ENCODE measurements at regions not wholly inside any gene's neighbourhood (a gene's known extent, or its start where the extent isn't known, plus 50 kb on each side); places are given as distances from the start of the nearest gene placed in this dataset.

DNA sequence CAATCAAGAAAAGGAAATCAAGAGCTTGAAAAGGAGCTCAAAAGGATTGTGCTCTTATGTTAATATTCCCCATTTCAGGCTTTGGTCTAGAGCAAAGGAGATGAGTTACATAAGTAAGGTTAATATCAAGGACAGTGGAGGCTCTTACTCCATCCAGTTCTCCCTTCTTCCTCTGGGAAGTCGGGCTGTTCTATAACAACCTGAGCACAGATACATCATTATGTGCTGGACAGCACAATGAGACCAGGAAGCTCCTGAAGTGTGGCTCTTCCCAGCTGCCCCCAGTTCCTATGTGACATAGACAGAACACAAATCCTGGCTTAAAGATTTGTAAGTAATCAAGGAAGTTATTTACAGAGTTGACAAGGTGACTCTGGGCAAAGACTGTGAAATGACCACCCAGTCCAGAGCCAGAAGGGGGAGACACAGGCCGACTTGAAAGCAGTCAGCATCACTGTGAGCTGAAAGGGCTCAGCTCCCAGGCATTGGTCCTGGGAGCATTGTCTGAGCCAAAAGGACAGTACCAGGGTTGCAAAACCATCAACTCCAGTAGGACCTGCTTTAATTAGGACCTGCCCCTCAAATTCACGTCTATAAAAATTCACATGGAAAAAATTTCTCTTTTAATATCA is 917.6 kb upstream of the ACVR2A start:
- intact Hi-C loops (cut with micrococcal nuclease) = no loop called here

GRCh38 chr2:146918280-146918679 is 926.5 kb upstream of the ACVR2A start:
- Mint-ChIP-seq H3K4me1 (ENCODE audit: low read depth) (no peaks in the 10 kb centered on the region), H3K36me3 (ENCODE audit: low read depth) (no peaks in the 10 kb centered on the region), H3K9me3 (no peaks in the 10 kb centered on the region), H3K27me3 (ENCODE audit: insufficient read depth) (no peaks in the 10 kb centered on the region), H3K27ac (no peak overlapping the region), H3K4me3 (no peak overlapping the region)
- intact Hi-C loops (cut with micrococcal nuclease) = no loop called here
- DNase-seq (ENCODE audit: low spot score) = no peak

More for the DNA sequence above, 917.6 kb upstream of the ACVR2A start:
- H3K27me3 Mint-ChIP-seq (ENCODE audit: insufficient read depth) = peaks cover 4% of the 10 kb centered on the region
- H3K27ac Mint-ChIP-seq = no peak overlapping the region
- DNase-seq (ENCODE audit: low spot score) = no peak
- H3K4me3 Mint-ChIP-seq = no peak overlapping the region
- no peaks in the 10 kb centered on the region for H3K9me3 Mint-ChIP-seq
- H3K36me3 Mint-ChIP-seq (ENCODE audit: low read depth) = no peaks in the 10 kb centered on the region
- no peaks in the 10 kb centered on the region for H3K4me1 Mint-ChIP-seq (ENCODE audit: low read depth)

- H3K4me3 Mint-ChIP-seq = no peak overlapping the region
- no peaks in the 10 kb centered on the region for H3K27me3 Mint-ChIP-seq (ENCODE audit: insufficient read depth)
- intact Hi-C loops (cut with micrococcal nuclease) = no loop called here
- H3K4me1 Mint-ChIP-seq (ENCODE audit: low read depth) = no peaks in the 10 kb centered on the region
- no peak overlapping the region for H3K27ac Mint-ChIP-seq
- no peaks in the 10 kb centered on the region for H3K9me3 Mint-ChIP-seq
- no peaks in the 10 kb centered on the region for H3K36me3 Mint-ChIP-seq (ENCODE audit: low read depth)
- DNase-seq (ENCODE audit: low spot score) = no peak
Observed at GRCh38 chr2:146917431-146918042, 927.3 kb upstream of the ACVR2A start.

- Mint-ChIP-seq H3K4me3 (no peak overlapping the region), H3K27me3 (ENCODE audit: insufficient read depth) (no peaks in the 10 kb centered on the region), H3K4me1 (ENCODE audit: low read depth) (no peaks in the 10 kb centered on the region), H3K27ac (no peak overlapping the region), H3K9me3 (no peaks in the 10 kb centered on the region), H3K36me3 (ENCODE audit: low read depth) (no peaks in the 10 kb centered on the region)
- no peak for DNase-seq (ENCODE audit: low spot score)
- intact Hi-C loops (cut with micrococcal nuclease) = no loop called here
Observed at GRCh38 chr2:146916914-146917313, 927.9 kb upstream of the ACVR2A start.

DNA sequence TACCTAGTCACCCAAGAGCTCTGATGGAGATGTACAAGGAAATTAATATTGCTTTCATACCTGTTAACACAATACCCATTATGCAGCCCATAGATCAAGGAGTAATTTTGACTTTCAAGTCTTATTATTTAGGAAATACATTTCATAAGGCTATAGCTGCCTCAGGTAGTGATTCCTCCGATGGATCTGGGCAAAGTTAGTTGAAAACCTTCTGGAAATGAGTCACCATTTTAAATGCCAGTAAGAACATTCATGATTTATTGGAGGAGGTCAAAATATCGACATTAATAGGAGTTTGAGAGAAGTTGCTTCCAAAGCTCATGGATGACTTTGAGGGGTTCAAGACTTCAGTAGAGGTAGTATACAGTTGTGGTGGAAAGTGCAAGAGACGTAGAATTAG is 931.4 kb upstream of the ACVR2A start:
- H3K36me3 Mint-ChIP-seq (ENCODE audit: low read depth) = no peaks in the 10 kb centered on the region
- H3K4me1 Mint-ChIP-seq (ENCODE audit: low read depth) = no peaks in the 10 kb centered on the region
- DNase-seq (ENCODE audit: low spot score) = no peak
- intact Hi-C loops (cut with micrococcal nuclease) = no loop called here
- no peaks in the 10 kb centered on the region for H3K27me3 Mint-ChIP-seq (ENCODE audit: insufficient read depth)
- no peak overlapping the region for H3K27ac Mint-ChIP-seq
- H3K9me3 Mint-ChIP-seq = no peaks in the 10 kb centered on the region
- no peak overlapping the region for H3K4me3 Mint-ChIP-seq

- intact Hi-C loops (cut with micrococcal nuclease) = no loop called here
- no peak overlapping the region for H3K4me3 Mint-ChIP-seq
- H3K27ac Mint-ChIP-seq = no peak overlapping the region
- DNase-seq (ENCODE audit: low spot score) = no peak
- no peaks in the 10 kb centered on the region for H3K36me3 Mint-ChIP-seq (ENCODE audit: low read depth)
- H3K27me3 Mint-ChIP-seq (ENCODE audit: insufficient read depth) = no peaks in the 10 kb centered on the region
- no peaks in the 10 kb centered on the region for H3K9me3 Mint-ChIP-seq
- no peaks in the 10 kb centered on the region for H3K4me1 Mint-ChIP-seq (ENCODE audit: low read depth)
Observed at GRCh38 chr2:146912536-146912935, 932.3 kb upstream of the ACVR2A start.

DNA sequence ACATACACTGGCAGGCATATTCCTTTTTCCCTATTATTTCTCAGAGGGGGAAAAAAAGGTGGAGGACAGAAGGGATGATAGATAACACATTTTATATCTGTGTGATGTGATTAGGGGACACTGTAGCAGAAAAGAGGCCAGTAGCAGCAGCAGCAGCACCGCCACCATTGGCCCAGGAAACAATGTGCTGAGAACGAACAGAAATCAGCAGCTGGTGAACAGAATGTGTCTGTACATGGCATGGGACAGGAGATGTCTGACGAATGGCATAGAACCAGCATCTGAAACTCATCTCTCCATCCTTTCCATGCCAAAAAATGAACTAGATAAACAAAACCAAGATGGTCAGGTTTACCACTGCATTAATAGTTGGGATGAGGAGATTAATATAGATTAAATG is 936.1 kb upstream of the ACVR2A start:
- Mint-ChIP-seq H3K9me3 (no peaks in the 10 kb centered on the region), H3K36me3 (ENCODE audit: low read depth) (no peaks in the 10 kb centered on the region), H3K27ac (no peak overlapping the region), H3K4me3 (no peak overlapping the region), H3K4me1 (ENCODE audit: low read depth) (no peaks in the 10 kb centered on the region), H3K27me3 (ENCODE audit: insufficient read depth) (no peaks in the 10 kb centered on the region)
- DNase-seq (ENCODE audit: low spot score) = no peak
- intact Hi-C loops (cut with micrococcal nuclease) = no loop called here

GRCh38 chr2:146898083-146898482 is 946.7 kb upstream of the ACVR2A start:
- intact Hi-C loops (cut with micrococcal nuclease) = no loop called here
- Mint-ChIP-seq H3K27me3 (ENCODE audit: insufficient read depth) (no peaks in the 10 kb centered on the region), H3K4me3 (no peak overlapping the region), H3K9me3 (no peaks in the 10 kb centered on the region), H3K4me1 (ENCODE audit: low read depth) (no peaks in the 10 kb centered on the region), H3K27ac (no peak overlapping the region), H3K36me3 (ENCODE audit: low read depth) (no peaks in the 10 kb centered on the region)
- DNase-seq (ENCODE audit: low spot score) = no peak

DNA sequence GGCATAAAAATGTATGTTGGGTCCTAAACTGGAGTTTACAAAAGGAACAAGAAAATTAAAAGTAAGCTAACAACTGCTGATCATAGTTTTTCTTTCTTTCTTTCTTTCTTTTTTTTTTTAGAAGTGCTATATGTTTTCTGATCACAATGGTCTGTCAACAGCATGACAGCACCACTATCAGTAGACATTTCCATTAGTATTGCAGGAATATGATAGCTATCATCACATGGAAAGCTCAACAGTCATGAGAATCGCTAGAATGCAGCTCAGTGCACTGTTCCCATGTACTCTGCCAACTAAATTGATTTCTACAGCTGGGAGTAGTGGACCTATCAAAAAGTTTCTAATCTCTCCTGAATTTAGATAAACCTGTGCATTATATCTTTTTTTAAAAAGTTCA is 950.3 kb upstream of the ACVR2A start:
- intact Hi-C loops (cut with micrococcal nuclease) = no loop called here
- H3K9me3 Mint-ChIP-seq = no peaks in the 10 kb centered on the region
- no peaks in the 10 kb centered on the region for H3K4me1 Mint-ChIP-seq (ENCODE audit: low read depth)
- no peak for DNase-seq (ENCODE audit: low spot score)
- H3K4me3 Mint-ChIP-seq = no peak overlapping the region
- no peaks in the 10 kb centered on the region for H3K36me3 Mint-ChIP-seq (ENCODE audit: low read depth)
- no peaks in the 10 kb centered on the region for H3K27me3 Mint-ChIP-seq (ENCODE audit: insufficient read depth)
- no peak overlapping the region for H3K27ac Mint-ChIP-seq

DNA sequence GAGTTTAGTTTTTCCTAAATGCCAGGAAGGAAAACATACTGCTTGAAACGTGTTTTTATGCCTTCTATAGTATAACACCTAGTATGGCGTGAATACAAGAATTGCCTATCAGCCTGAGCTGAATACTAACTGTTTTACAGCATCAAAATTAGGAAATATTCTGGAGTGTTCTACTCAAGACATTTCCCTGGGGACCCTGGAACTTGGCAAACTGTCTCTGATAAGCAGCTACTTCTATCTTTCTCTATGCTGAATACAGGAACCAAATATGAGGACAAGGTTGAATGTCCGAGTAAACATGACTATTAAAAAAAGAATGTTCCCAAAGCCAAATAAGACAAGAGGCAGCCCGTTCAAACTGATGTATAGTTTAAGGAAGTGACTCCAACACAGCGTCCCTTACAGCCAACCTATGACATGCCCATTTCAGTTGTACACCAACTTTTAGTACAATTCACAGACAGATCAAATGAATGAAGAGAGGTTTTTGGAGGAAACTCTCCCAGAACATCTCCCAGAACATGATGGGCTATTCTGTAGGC is 951.3 kb upstream of the ACVR2A start:
- no peak overlapping the region for H3K27ac Mint-ChIP-seq
- H3K4me3 Mint-ChIP-seq = no peak overlapping the region
- DNase-seq (ENCODE audit: low spot score) = no peak
- no peaks in the 10 kb centered on the region for H3K9me3 Mint-ChIP-seq
- H3K27me3 Mint-ChIP-seq (ENCODE audit: insufficient read depth) = no peaks in the 10 kb centered on the region
- no peaks in the 10 kb centered on the region for H3K4me1 Mint-ChIP-seq (ENCODE audit: low read depth)
- no peaks in the 10 kb centered on the region for H3K36me3 Mint-ChIP-seq (ENCODE audit: low read depth)
- intact Hi-C loops (cut with micrococcal nuclease) = no loop called here

- intact Hi-C loops (cut with micrococcal nuclease) = no loop called here
- no peak overlapping the region for H3K27ac Mint-ChIP-seq
- DNase-seq (ENCODE audit: low spot score) = no peak
- no peak overlapping the region for H3K4me3 Mint-ChIP-seq
- H3K36me3 Mint-ChIP-seq (ENCODE audit: low read depth) = no peaks in the 10 kb centered on the region
- H3K27me3 Mint-ChIP-seq (ENCODE audit: insufficient read depth) = no peaks in the 10 kb centered on the region
- no peaks in the 10 kb centered on the region for H3K9me3 Mint-ChIP-seq
- no peaks in the 10 kb centered on the region for H3K4me1 Mint-ChIP-seq (ENCODE audit: low read depth)
Observed at GRCh38 chr2:146890491-146890890, 954.3 kb upstream of the ACVR2A start.

DNA sequence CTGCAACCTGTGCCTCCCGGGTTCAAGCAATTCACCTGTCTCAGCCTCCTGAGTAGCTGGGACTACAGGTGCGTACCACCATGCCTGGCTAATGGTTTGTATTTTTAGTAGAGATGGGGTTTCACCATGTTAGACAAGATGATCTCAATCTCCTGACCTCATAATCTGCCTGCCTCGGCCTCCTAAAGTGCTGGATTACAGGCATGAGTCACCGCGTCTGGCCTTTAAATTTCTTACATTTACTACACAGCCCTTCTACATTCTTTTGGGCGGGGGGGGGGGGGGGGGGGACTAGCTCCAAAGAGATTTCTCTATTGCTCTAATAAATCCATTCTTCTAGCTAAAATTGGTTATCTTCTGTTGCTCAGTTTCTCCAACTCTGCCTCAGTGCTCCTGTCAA is 964.9 kb upstream of the ACVR2A start:
- H3K4me1 Mint-ChIP-seq (ENCODE audit: low read depth) = no peaks in the 10 kb centered on the region
- H3K4me3 Mint-ChIP-seq = no peak overlapping the region
- peaks cover 9% of the 10 kb centered on the region for H3K9me3 Mint-ChIP-seq
- no peak overlapping the region for H3K27ac Mint-ChIP-seq
- DNase-seq (ENCODE audit: low spot score) = no peak
- no peaks in the 10 kb centered on the region for H3K27me3 Mint-ChIP-seq (ENCODE audit: insufficient read depth)
- intact Hi-C loops (cut with micrococcal nuclease) = no loop called here
- no peaks in the 10 kb centered on the region for H3K36me3 Mint-ChIP-seq (ENCODE audit: low read depth)

DNA sequence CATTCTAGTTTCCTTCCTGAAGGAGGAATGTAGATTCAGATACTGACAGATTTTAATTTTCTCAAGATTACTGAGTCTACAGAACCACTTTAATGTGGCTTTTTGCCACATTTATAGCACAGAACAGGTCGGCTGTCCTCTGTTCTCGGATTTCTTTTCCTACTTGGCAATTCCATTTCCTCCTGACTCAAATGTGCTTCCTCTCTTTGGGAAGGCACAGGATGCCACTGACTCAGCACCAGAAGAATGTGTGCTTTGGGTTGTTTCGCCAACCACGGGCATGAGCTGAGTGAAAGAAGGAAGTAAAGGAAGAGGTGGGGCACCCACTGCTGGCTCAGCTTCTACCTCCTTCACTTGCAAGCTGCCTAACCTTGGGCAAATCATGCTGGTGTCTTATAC is 970.6 kb upstream of the ACVR2A start:
- Mint-ChIP-seq H3K27ac (no peak overlapping the region), H3K27me3 (ENCODE audit: insufficient read depth) (no peaks in the 10 kb centered on the region), H3K36me3 (ENCODE audit: low read depth) (no peaks in the 10 kb centered on the region), H3K4me3 (no peak overlapping the region), H3K9me3 (no peaks in the 10 kb centered on the region), H3K4me1 (ENCODE audit: low read depth) (no peaks in the 10 kb centered on the region)
- intact Hi-C loops (cut with micrococcal nuclease) = no loop called here
- DNase-seq (ENCODE audit: low spot score) = no peak

Data from activated T-helper 1 cell treated with anti-CD3 and anti-CD28 coated beads, Interleukin-12 subunit alpha, Interleukin-12 subunit beta, Interleukin-2, Interleukin-4 antibody, amounts not matched to agents 30 ng/mL and 10 ng/mL and 1 ng/mL, durations not matched to agents 14 hours and 24 hours and 36 hours (primary cell).